ENCODE measurements at regions not wholly inside any gene's neighbourhood (a gene's known extent, or its start where the extent isn't known, plus 50 kb on each side); places are given as distances from the start of the nearest gene placed in this dataset.

- TF ChIP-seq CTCF (IDR thresholded peaks at IDR 0.05): no peak
- TF ChIP-seq POLR2A (IDR thresholded peaks at IDR 0.05): no peak
- no peak for TF ChIP-seq EP300 (IDR thresholded peaks at IDR 0.05; ENCODE audit: low read depth)
- TF ChIP-seq POLR2AphosphoS5 (IDR thresholded peaks at IDR 0.05): no peak
Observed at GRCh38 chr10:60494774-60495173, 105.1 kb upstream of the ANK3 start.
